Neuronal stem cell (in vitro differentiated cells): ENCODE measurements at regions not wholly inside any gene's neighbourhood (a gene's known extent, or its start where the extent isn't known, plus 50 kb on each side); places are given as distances from the start of the nearest gene placed in this dataset.

ENCODE experiments used
- DNase-seq: peaks from one replicate; pipeline ENCODE4 v3.0.0-alpha.2; 2013; ENCODE audit warnings: low spot score
- H2AFZ ChIP-seq: one replicate; pipeline ENCODE4 v1.6.1; 2013; ENCODE audit warnings: mild to moderate bottlenecking, low read length, inconsistent platforms
- H2AK5ac ChIP-seq: 2 replicates; pipeline ENCODE4 v1.6.1; 2013; ENCODE audit warnings: low read depth, mild to moderate bottlenecking, inconsistent platforms, low read length, moderate library complexity, mixed read lengths
- H2BK120ac ChIP-seq: 2 replicates; pipeline ENCODE4 v1.6.1; 2013; ENCODE audit warnings: low read depth, mild to moderate bottlenecking, inconsistent platforms, low read length, moderate library complexity, mixed read lengths
- H2BK12ac ChIP-seq: one replicate; pipeline ENCODE4 v1.6.1; 2013; ENCODE audit warnings: low read length, inconsistent platforms
- H2BK15ac ChIP-seq: 2 replicates; pipeline ENCODE4 v1.6.1; 2013; ENCODE audit warnings: mild to moderate bottlenecking, low read length, inconsistent platforms, mixed read lengths
- H2BK5ac ChIP-seq: one replicate; pipeline ENCODE4 v1.6.1; 2013; ENCODE audit warnings: inconsistent platforms, mild to moderate bottlenecking, low read length, moderate library complexity
- H3K14ac ChIP-seq: one replicate; pipeline ENCODE4 v1.6.1; 2013; ENCODE audit warnings: low read length, inconsistent platforms
- H3K18ac ChIP-seq: 2 replicates; pipeline ENCODE4 v1.6.1; 2013; ENCODE audit warnings: low read length, inconsistent platforms
- H3K23ac ChIP-seq: 2 replicates; pipeline ENCODE4 v1.6.1; 2013; ENCODE audit warnings: low read depth, mild to moderate bottlenecking, mixed read lengths, low read length, inconsistent platforms; ENCODE audit not compliant: poor library complexity
- H3K27ac ChIP-seq: replicated peaks from 3 replicates; pipeline ENCODE4 v1.5.1; 2013; ENCODE audit warnings: low read length, inconsistent platforms
- H3K27me3 ChIP-seq, 3 experiments: 2 replicates each; pipeline ENCODE4 v1.6.1; 2013; ENCODE audit warnings: low read length in 3 of 3, mild to moderate bottlenecking in 2 of 3, inconsistent platforms in 1 of 3, low read depth in 1 of 3, mixed read lengths in 1 of 3, moderate library complexity in 1 of 3; ENCODE audit not compliant: control insufficient read depth in 3 of 3, insufficient read depth in 3 of 3
- H3K36me3 ChIP-seq, 2 donors: replicated peaks in 1 of 2; 2 replicates each; pipeline ENCODE4 v1.6.1; 2013; ENCODE audit warnings: low read length in 2 of 2; ENCODE audit not compliant: control insufficient read depth in 2 of 2, insufficient read depth in 2 of 2
- H3K4ac ChIP-seq: 2 replicates; pipeline ENCODE4 v1.6.1; 2013; ENCODE audit warnings: inconsistent platforms, mild to moderate bottlenecking, low read length, moderate library complexity
- H3K4me1 ChIP-seq, 2 donors: 1 replicate in 1 of 2; 2 replicates in 1 of 2; pipeline ENCODE4 v1.6.1; 2013; ENCODE audit warnings: low read length in 2 of 2, low read depth in 1 of 2; ENCODE audit not compliant: control insufficient read depth in 2 of 2, insufficient read depth in 1 of 2
- H3K4me2 ChIP-seq: one replicate; pipeline ENCODE4 v1.6.1; 2013; ENCODE audit warnings: mild to moderate bottlenecking, low read length, inconsistent platforms; ENCODE audit not compliant: insufficient read depth, poor library complexity, severe bottlenecking
- H3K4me3 ChIP-seq, 2 donors: 2 replicates each; pipeline ENCODE4 v1.5.1; 2013; ENCODE audit warnings: low read length in 2 of 2, mild to moderate bottlenecking in 2 of 2, inconsistent platforms in 1 of 2, moderate library complexity in 1 of 2
- H3K79me1 ChIP-seq: one replicate; pipeline ENCODE4 v1.6.1; 2013; ENCODE audit warnings: low read depth, mild to moderate bottlenecking, inconsistent platforms, low read length, moderate library complexity
- H3K9ac ChIP-seq: one replicate; pipeline ENCODE4 v1.6.1; 2013; ENCODE audit warnings: mild to moderate bottlenecking, low read depth, low read length, inconsistent platforms; ENCODE audit not compliant: poor library complexity
- H3K9me3 ChIP-seq, 2 donors: replicated peaks in 1 of 2; 2 replicates each; pipeline versions ENCODE3 to v1.6.1; 2013; ENCODE audit warnings: low read length in 2 of 2, mild to moderate bottlenecking in 2 of 2, inconsistent platforms in 1 of 2, low read depth in 1 of 2, mixed read lengths in 1 of 2, moderate library complexity in 1 of 2; ENCODE audit not compliant: control insufficient read depth in 2 of 2, insufficient read depth in 1 of 2
- H4K8ac ChIP-seq: one replicate; pipeline ENCODE4 v1.6.1; 2013; ENCODE audit warnings: low read depth, mild to moderate bottlenecking, inconsistent platforms, low read length, moderate library complexity
- H4K91ac ChIP-seq: one replicate; pipeline ENCODE4 v1.6.1; 2013; ENCODE audit warnings: low read length, low read depth, mild to moderate bottlenecking, inconsistent platforms; ENCODE audit not compliant: poor library complexity
- WGBS, 2 donors: extraction: QIAGEN DNeasy Blood & Tissue Kit; methylation state at CpG; one replicate each; pipeline ENCODE4 v1.1.7; 2013; ENCODE audit warnings: missing lambda C conversion rate in 2 of 2, mixed read lengths in 1 of 2; ENCODE audit not compliant: insufficient read length in 2 of 2, insufficient replicate concordance in 1 of 2; ENCODE audit errors: extremely low coverage in 2 of 2; 5-methylcytosine and 5-hydroxymethylcytosine counted together

GRCh38 chr15:46270481-46271147, 635.8 kb downstream of the SQOR start:
- no peaks in the 10 kb centered on the region for H3K79me1 ChIP-seq
- no peak overlapping the region for H3K23ac ChIP-seq
- H3K18ac ChIP-seq = no peak overlapping the region
- no peak overlapping the region for H2BK5ac ChIP-seq
- H3K14ac ChIP-seq = no peak overlapping the region
- H3K36me3 ChIP-seq = no peaks in the 10 kb centered on the region
- no peak for DNase-seq
- H2AFZ ChIP-seq = no peak overlapping the region
- H2BK15ac ChIP-seq = no peak overlapping the region
- H3K4me2 ChIP-seq = no peak overlapping the region
- no peaks in the 10 kb centered on the region for H3K9me3 ChIP-seq
- no peak overlapping the region for H3K4ac ChIP-seq
- H3K27me3 ChIP-seq = no peaks in the 10 kb centered on the region
- H2BK12ac ChIP-seq = no peak overlapping the region
- no peak overlapping the region for H4K91ac ChIP-seq
- no peaks in the 10 kb centered on the region for H3K4me1 ChIP-seq
- H4K8ac ChIP-seq = no peak overlapping the region
- no peak overlapping the region for H2AK5ac ChIP-seq
- no peak overlapping the region for H3K27ac ChIP-seq
- WGBS, 2 donors = no CpG with 5 or more reads among the region's 5 CpGs
- H3K9ac ChIP-seq = no peak overlapping the region
- no peak overlapping the region for H2BK120ac ChIP-seq
- no peak overlapping the region for H3K4me3 ChIP-seq

- Histone ChIP-seq H3K9me3 (no peaks in the 10 kb centered on the region), H2BK12ac (no peak overlapping the region), H3K4ac (no peak overlapping the region), H3K18ac (no peak overlapping the region), H3K4me1 (peaks cover 0 to 3% of the 10 kb centered on the region in 2 donors), H4K8ac (no peak overlapping the region), H2AFZ (no peak overlapping the region), H3K27me3 (no peaks in the 10 kb centered on the region), H2BK15ac (no peak overlapping the region), H2BK5ac (no peak overlapping the region), H3K14ac (no peak overlapping the region), H2BK120ac (no peak overlapping the region), H3K4me3 (no peak overlapping the region), H4K91ac (no peak overlapping the region), H3K36me3 (no peaks in the 10 kb centered on the region), H2AK5ac (no peak overlapping the region), H3K23ac (no peak overlapping the region), H3K79me1 (no peaks in the 10 kb centered on the region), H3K9ac (no peak overlapping the region), H3K4me2 (no peak overlapping the region), H3K27ac (no peak overlapping the region)
- no CpG with 5 or more reads among the region's 1 CpG for WGBS, 2 donors
- DNase-seq = no peak
These were observed 640.9 kb downstream of the SQOR start for GRCh38 chr15:46275701-46276100.

- no peak overlapping the region for H2AK5ac ChIP-seq
- no peak overlapping the region for H3K4me2 ChIP-seq
- no peak for DNase-seq
- H3K9me3 ChIP-seq = no peaks in the 10 kb centered on the region
- H2BK15ac ChIP-seq = no peak overlapping the region
- H3K79me1 ChIP-seq = no peaks in the 10 kb centered on the region
- H2BK12ac ChIP-seq = no peak overlapping the region
- no peak overlapping the region for H4K91ac ChIP-seq
- H3K4me3 ChIP-seq = no peak overlapping the region
- no peak overlapping the region for H2AFZ ChIP-seq
- no peak overlapping the region for H3K9ac ChIP-seq
- no peak overlapping the region for H3K14ac ChIP-seq
- H3K23ac ChIP-seq = no peak overlapping the region
- H3K36me3 ChIP-seq = no peaks in the 10 kb centered on the region
- H3K27ac ChIP-seq = no peak overlapping the region
- no peak overlapping the region for H3K4ac ChIP-seq
- no peak overlapping the region for H4K8ac ChIP-seq
- no peak overlapping the region for H3K18ac ChIP-seq
- no peak overlapping the region for H2BK5ac ChIP-seq
- peaks cover 0 to 3% of the 10 kb centered on the region in 2 donors for H3K4me1 ChIP-seq
- no peak overlapping the region for H2BK120ac ChIP-seq
- no peaks in the 10 kb centered on the region for H3K27me3 ChIP-seq
These were observed 642.6 kb downstream of the SQOR start for GRCh38 chr15:46277451-46277850.

GRCh38 chr15:46278062-46278461, 643.2 kb downstream of the SQOR start:
- no peak overlapping the region for H2BK5ac ChIP-seq
- H3K23ac ChIP-seq = no peak overlapping the region
- no peak overlapping the region for H2BK15ac ChIP-seq
- H3K4me3 ChIP-seq = no peak overlapping the region
- no peak overlapping the region for H2BK12ac ChIP-seq
- no peak overlapping the region for H2AFZ ChIP-seq
- no peak overlapping the region for H3K4me2 ChIP-seq
- H3K14ac ChIP-seq = no peak overlapping the region
- H3K79me1 ChIP-seq = no peaks in the 10 kb centered on the region
- H2BK120ac ChIP-seq = no peak overlapping the region
- no peak overlapping the region for H2AK5ac ChIP-seq
- no peak overlapping the region for H4K8ac ChIP-seq
- no peaks in the 10 kb centered on the region for H3K36me3 ChIP-seq
- no peaks in the 10 kb centered on the region for H3K27me3 ChIP-seq
- H3K4ac ChIP-seq = no peak overlapping the region
- no peaks in the 10 kb centered on the region for H3K9me3 ChIP-seq
- H3K9ac ChIP-seq = no peak overlapping the region
- H3K18ac ChIP-seq = no peak overlapping the region
- WGBS, 2 donors = no CpG with 5 or more reads among the region's 5 CpGs
- no peak for DNase-seq
- H3K27ac ChIP-seq = no peak overlapping the region
- H4K91ac ChIP-seq = no peak overlapping the region
- peaks cover 0 to 3% of the 10 kb centered on the region in 2 donors for H3K4me1 ChIP-seq
